Loucy (cell line): ENCODE measurements at regions not wholly inside any gene's neighbourhood (a gene's known extent, or its start where the extent isn't known, plus 50 kb on each side); places are given as distances from the start of the nearest gene placed in this dataset.

ENCODE experiments used
- EZH2phosphoT487 ChIP-seq: fragments of 200-600 bp; IDR thresholded peaks from 2 replicates; pipeline ENCODE4 v1.6.1; 2018; ENCODE audit warnings: antibody characterized with exemption, mild to moderate bottlenecking, moderate library complexity, borderline replicate concordance
- TF ChIP-seq, protein P1 (sequence below): fragments of 200-600 bp; sonication (generic); conservative IDR thresholded peaks from 2 replicates; pipeline ENCODE4 v1.5.1; 2014; ENCODE audit warnings: mild to moderate bottlenecking, antibody characterized with exemption, low read length

GRCh38 chr6:112622036-112622435 is 274.9 kb downstream of the RFPL4B start:
- TF ChIP-seq, protein P1, sequence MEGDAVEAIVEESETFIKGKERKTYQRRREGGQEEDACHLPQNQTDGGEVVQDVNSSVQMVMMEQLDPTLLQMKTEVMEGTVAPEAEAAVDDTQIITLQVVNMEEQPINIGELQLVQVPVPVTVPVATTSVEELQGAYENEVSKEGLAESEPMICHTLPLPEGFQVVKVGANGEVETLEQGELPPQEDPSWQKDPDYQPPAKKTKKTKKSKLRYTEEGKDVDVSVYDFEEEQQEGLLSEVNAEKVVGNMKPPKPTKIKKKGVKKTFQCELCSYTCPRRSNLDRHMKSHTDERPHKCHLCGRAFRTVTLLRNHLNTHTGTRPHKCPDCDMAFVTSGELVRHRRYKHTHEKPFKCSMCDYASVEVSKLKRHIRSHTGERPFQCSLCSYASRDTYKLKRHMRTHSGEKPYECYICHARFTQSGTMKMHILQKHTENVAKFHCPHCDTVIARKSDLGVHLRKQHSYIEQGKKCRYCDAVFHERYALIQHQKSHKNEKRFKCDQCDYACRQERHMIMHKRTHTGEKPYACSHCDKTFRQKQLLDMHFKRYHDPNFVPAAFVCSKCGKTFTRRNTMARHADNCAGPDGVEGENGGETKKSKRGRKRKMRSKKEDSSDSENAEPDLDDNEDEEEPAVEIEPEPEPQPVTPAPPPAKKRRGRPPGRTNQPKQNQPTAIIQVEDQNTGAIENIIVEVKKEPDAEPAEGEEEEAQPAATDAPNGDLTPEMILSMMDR = no peak
- no peak for TF ChIP-seq EZH2phosphoT487
